ENCODE measurements at regions not wholly inside any gene's neighbourhood (a gene's known extent, or its start where the extent isn't known, plus 50 kb on each side); places are given as distances from the start of the nearest gene placed in this dataset.

DNA sequence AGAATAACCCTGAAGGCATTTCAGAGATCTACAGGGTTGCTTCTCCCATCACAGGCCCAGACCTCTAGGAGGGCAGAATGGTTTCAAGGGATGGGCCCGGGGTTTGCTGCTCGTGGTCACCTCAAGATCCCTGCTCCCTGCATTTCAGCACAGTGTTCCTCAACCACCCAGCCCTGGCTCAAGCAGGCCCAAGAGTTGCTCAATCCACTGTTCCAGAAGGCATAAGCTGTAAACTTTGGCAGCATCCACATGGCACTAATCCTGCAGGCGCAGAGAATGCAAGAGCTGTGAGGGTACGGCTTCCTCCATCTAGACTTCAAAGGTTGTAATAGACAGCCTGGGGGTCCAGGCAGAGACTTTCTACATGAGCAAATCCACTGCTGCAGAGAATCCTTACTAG lies 225.0 kb upstream of the UBASH3B start:
- TF ChIP-seq YY1 (IDR thresholded peaks at IDR 0.05; ENCODE audit: extremely low read depth, insufficient replicate concordance, low read depth, low read length) (no peak), TCF7L2 (IDR thresholded peaks at IDR 0.05; ENCODE audit: borderline replicate concordance, extremely low read depth, insufficient read depth, insufficient read length) (no peak), POLR2A (IDR thresholded peaks at IDR 0.05; ENCODE audit: borderline replicate concordance, extremely low read depth, insufficient read depth, insufficient read length) (no peak), POLR2AphosphoS5 (IDR thresholded peaks at IDR 0.05; ENCODE audit: low read depth, low read length) (no peak), SP1 (IDR thresholded peaks at IDR 0.05; ENCODE audit: low read depth) (no peak), EGR1 (IDR thresholded peaks at IDR 0.05; ENCODE audit: low read depth) (no peak), EZH2phosphoT487 (IDR thresholded peaks at IDR 0.05; ENCODE audit: borderline replicate concordance) (no peak)
- TF ChIP-seq, protein P1, sequence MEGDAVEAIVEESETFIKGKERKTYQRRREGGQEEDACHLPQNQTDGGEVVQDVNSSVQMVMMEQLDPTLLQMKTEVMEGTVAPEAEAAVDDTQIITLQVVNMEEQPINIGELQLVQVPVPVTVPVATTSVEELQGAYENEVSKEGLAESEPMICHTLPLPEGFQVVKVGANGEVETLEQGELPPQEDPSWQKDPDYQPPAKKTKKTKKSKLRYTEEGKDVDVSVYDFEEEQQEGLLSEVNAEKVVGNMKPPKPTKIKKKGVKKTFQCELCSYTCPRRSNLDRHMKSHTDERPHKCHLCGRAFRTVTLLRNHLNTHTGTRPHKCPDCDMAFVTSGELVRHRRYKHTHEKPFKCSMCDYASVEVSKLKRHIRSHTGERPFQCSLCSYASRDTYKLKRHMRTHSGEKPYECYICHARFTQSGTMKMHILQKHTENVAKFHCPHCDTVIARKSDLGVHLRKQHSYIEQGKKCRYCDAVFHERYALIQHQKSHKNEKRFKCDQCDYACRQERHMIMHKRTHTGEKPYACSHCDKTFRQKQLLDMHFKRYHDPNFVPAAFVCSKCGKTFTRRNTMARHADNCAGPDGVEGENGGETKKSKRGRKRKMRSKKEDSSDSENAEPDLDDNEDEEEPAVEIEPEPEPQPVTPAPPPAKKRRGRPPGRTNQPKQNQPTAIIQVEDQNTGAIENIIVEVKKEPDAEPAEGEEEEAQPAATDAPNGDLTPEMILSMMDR (IDR thresholded peaks at IDR 0.05 in 2 of 3, conservative IDR thresholded peaks at IDR 0.05 in 1 of 3; ENCODE audit: borderline replicate concordance in 1 of 3, insufficient read depth in 1 of 3, low read depth in 2 of 3, low read length in 2 of 3), result no peak
- TF ChIP-seq, protein P2, sequence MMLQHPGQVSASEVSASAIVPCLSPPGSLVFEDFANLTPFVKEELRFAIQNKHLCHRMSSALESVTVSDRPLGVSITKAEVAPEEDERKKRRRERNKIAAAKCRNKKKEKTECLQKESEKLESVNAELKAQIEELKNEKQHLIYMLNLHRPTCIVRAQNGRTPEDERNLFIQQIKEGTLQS (IDR thresholded peaks at IDR 0.05), result no peak
- TF ChIP-seq, protein P3, sequence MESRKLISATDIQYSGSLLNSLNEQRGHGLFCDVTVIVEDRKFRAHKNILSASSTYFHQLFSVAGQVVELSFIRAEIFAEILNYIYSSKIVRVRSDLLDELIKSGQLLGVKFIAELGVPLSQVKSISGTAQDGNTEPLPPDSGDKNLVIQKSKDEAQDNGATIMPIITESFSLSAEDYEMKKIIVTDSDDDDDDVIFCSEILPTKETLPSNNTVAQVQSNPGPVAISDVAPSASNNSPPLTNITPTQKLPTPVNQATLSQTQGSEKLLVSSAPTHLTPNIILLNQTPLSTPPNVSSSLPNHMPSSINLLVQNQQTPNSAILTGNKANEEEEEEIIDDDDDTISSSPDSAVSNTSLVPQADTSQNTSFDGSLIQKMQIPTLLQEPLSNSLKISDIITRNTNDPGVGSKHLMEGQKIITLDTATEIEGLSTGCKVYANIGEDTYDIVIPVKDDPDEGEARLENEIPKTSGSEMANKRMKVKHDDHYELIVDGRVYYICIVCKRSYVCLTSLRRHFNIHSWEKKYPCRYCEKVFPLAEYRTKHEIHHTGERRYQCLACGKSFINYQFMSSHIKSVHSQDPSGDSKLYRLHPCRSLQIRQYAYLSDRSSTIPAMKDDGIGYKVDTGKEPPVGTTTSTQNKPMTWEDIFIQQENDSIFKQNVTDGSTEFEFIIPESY (IDR thresholded peaks at IDR 0.05; ENCODE audit: extremely low read depth, insufficient replicate concordance, low read length), result no peak

Measured in HCT116 (cell line).